ENCODE measurements at regions not wholly inside any gene's neighbourhood (a gene's known extent, or its start where the extent isn't known, plus 50 kb on each side); places are given as distances from the start of the nearest gene placed in this dataset.
A peak's percentile ranks its signal among the peaks of the same experiment; 100 is the strongest.

- Mint-ChIP-seq H3K9me3 (ENCODE audit: unreplicated experiment) (no peaks in the 10 kb centered on the region), H3K4me3 (ENCODE audit: unreplicated experiment) (no peak overlapping the region), H3K36me3 (ENCODE audit: unreplicated experiment) (no peaks in the 10 kb centered on the region), H3K27me3 (ENCODE audit: unreplicated experiment) (no peaks in the 10 kb centered on the region), H3K4me1 (ENCODE audit: unreplicated experiment) (peaks cover 17% of the 10 kb centered on the region), H3K27ac (ENCODE audit: unreplicated experiment) (no peak overlapping the region)
- DNase-seq (ENCODE audit: extremely low spot score, unreplicated experiment), result no peak
- no peak for TF ChIP-seq CTCF (IDR thresholded peaks at IDR 0.05)
Measured at GRCh38 chr10:33800545-33800944, 466.1 kb upstream of the NRP1 start.

GRCh38 chr10:33799944-33800323 lies 465.5 kb upstream of the NRP1 start:
- H3K36me3 Mint-ChIP-seq (ENCODE audit: unreplicated experiment), result no peaks in the 10 kb centered on the region

GRCh38 chr10:33799281-33799943 lies 464.9 kb upstream of the NRP1 start:
- Mint-ChIP-seq H3K27me3 (ENCODE audit: unreplicated experiment) (no peaks in the 10 kb centered on the region), H3K27ac (ENCODE audit: unreplicated experiment) (no peak overlapping the region), H3K9me3 (ENCODE audit: unreplicated experiment) (no peaks in the 10 kb centered on the region), H3K4me1 (ENCODE audit: unreplicated experiment) (peaks cover 17% of the 10 kb centered on the region), H3K36me3 (ENCODE audit: unreplicated experiment) (no peaks in the 10 kb centered on the region), H3K4me3 (ENCODE audit: unreplicated experiment) (no peak overlapping the region)
- no peak for TF ChIP-seq CTCF (IDR thresholded peaks at IDR 0.05)
- DNase-seq (ENCODE audit: extremely low spot score, unreplicated experiment), result peak; percentile 2

More at GRCh38 chr10:33799944-33800323, 465.5 kb upstream of the NRP1 start:
- Mint-ChIP-seq H3K27me3 (ENCODE audit: unreplicated experiment) (no peaks in the 10 kb centered on the region), H3K4me1 (ENCODE audit: unreplicated experiment) (peaks cover 17% of the 10 kb centered on the region), H3K9me3 (ENCODE audit: unreplicated experiment) (no peaks in the 10 kb centered on the region), H3K4me3 (ENCODE audit: unreplicated experiment) (no peak overlapping the region), H3K27ac (ENCODE audit: unreplicated experiment) (no peak overlapping the region)
- DNase-seq (ENCODE audit: extremely low spot score, unreplicated experiment), result peak; percentile 36
- TF ChIP-seq CTCF (IDR thresholded peaks at IDR 0.05), result no peak

GRCh38 chr10:33798754-33799153 lies 464.3 kb upstream of the NRP1 start:
- Mint-ChIP-seq H3K36me3 (ENCODE audit: unreplicated experiment) (no peaks in the 10 kb centered on the region), H3K4me3 (ENCODE audit: unreplicated experiment) (no peak overlapping the region), H3K27ac (ENCODE audit: unreplicated experiment) (no peak overlapping the region), H3K9me3 (ENCODE audit: unreplicated experiment) (no peaks in the 10 kb centered on the region), H3K4me1 (ENCODE audit: unreplicated experiment) (peaks cover 17% of the 10 kb centered on the region), H3K27me3 (ENCODE audit: unreplicated experiment) (no peaks in the 10 kb centered on the region)
- no peak for TF ChIP-seq CTCF (IDR thresholded peaks at IDR 0.05)
- peak; percentile 23 for DNase-seq (ENCODE audit: extremely low spot score, unreplicated experiment)

- Mint-ChIP-seq H3K27ac (ENCODE audit: unreplicated experiment) (no peak overlapping the region), H3K4me3 (ENCODE audit: unreplicated experiment) (no peak overlapping the region), H3K4me1 (ENCODE audit: unreplicated experiment) (peaks cover 7% of the 10 kb centered on the region), H3K27me3 (ENCODE audit: unreplicated experiment) (no peaks in the 10 kb centered on the region), H3K36me3 (ENCODE audit: unreplicated experiment) (no peaks in the 10 kb centered on the region), H3K9me3 (ENCODE audit: unreplicated experiment) (no peaks in the 10 kb centered on the region)
- peak; percentile 10 for DNase-seq (ENCODE audit: extremely low spot score, unreplicated experiment)
- TF ChIP-seq CTCF (IDR thresholded peaks at IDR 0.05), result no peak
Measured at GRCh38 chr10:33796680-33797079, 462.2 kb upstream of the NRP1 start.

All from osteocyte (in vitro differentiated cells).